ENCODE measurements at regions not wholly inside any gene's neighbourhood (a gene's known extent, or its start where the extent isn't known, plus 50 kb on each side); places are given as distances from the start of the nearest gene placed in this dataset.

- H3K9me3 ChIP-seq: peaks cover 0 to 12% (median 0%) of the 10 kb centered on the region in 3 donors
- WGBS, 2 donors (ENCODE audit: low coverage in 1 of 2): 85 to 90% methylated on average over 2 to 6 of the region's 6 CpGs
- no peaks in the 10 kb centered on the region for H3K36me3 ChIP-seq
- TF ChIP-seq CTCF (IDR thresholded peaks at IDR 0.05): no peak
- TF ChIP-seq POLR2AphosphoS5 (IDR thresholded peaks at IDR 0.05): no peak
- no peak for TF ChIP-seq POLR2A (IDR thresholded peaks at IDR 0.05)
- no peak for TF ChIP-seq EP300 (IDR thresholded peaks at IDR 0.05)
- H3K4me1 ChIP-seq: peaks cover 4 to 23% (median 11%) of the 10 kb centered on the region in 3 donors
- H3K27ac ChIP-seq: no peak overlapping the region
- no peak overlapping the region for H3K4me3 ChIP-seq
- H3K27me3 ChIP-seq: no peaks in the 10 kb centered on the region
- no peak for ATAC-seq
These were observed 487.4 kb downstream of the TLE4 start for GRCh38 chr9:80059191-80059590.

GRCh38 chr9:80052830-80053229, 481.1 kb downstream of the TLE4 start:
- H3K9me3 ChIP-seq: peaks cover 0 to 24% (median 0%) of the 10 kb centered on the region in 3 donors
- no peak overlapping the region for H3K27ac ChIP-seq
- 100% methylated on average over 1 of the region's 1 CpG for WGBS, 2 donors (ENCODE audit: low coverage in 1 of 2)
- no peaks in the 10 kb centered on the region for H3K36me3 ChIP-seq
- no peak for ATAC-seq
- no peaks in the 10 kb centered on the region for H3K27me3 ChIP-seq
- peaks cover 0 to 15% (median 0%) of the 10 kb centered on the region in 3 donors for H3K4me1 ChIP-seq
- H3K4me3 ChIP-seq: no peak overlapping the region
- TF ChIP-seq CTCF (IDR thresholded peaks at IDR 0.05) (no peak), POLR2AphosphoS5 (IDR thresholded peaks at IDR 0.05) (no peak), EP300 (IDR thresholded peaks at IDR 0.05) (no peak), POLR2A (IDR thresholded peaks at IDR 0.05) (no peak)

- H3K27ac ChIP-seq: peak overlapping the region in 1 of 4 donors; percentile 15
These were observed 477.5 kb downstream of the TLE4 start for GRCh38 chr9:80049096-80049782.

GRCh38 chr9:80046481-80046880, 474.7 kb downstream of the TLE4 start:
- ATAC-seq: no peak
- WGBS, 2 donors (ENCODE audit: low coverage in 1 of 2): 89 to 100% methylated on average over 2 of the region's 2 CpGs
- no peaks in the 10 kb centered on the region for H3K27me3 ChIP-seq

More at GRCh38 chr9:80049096-80049782, 477.5 kb downstream of the TLE4 start:
- peaks cover 0 to 19% (median 0%) of the 10 kb centered on the region in 3 donors for H3K9me3 ChIP-seq
- no peaks in the 10 kb centered on the region for H3K27me3 ChIP-seq
- no peak overlapping the region for H3K4me3 ChIP-seq
- ATAC-seq: no peak
- 47 to 48% methylated on average over 2 of the region's 2 CpGs for WGBS, 2 donors (ENCODE audit: low coverage in 1 of 2)
- TF ChIP-seq EP300 (IDR thresholded peaks at IDR 0.05) (no peak), POLR2AphosphoS5 (IDR thresholded peaks at IDR 0.05) (peak; percentile 62)
- H3K36me3 ChIP-seq: no peaks in the 10 kb centered on the region
- H3K4me1 ChIP-seq: peaks cover 0 to 15% (median 0%) of the 10 kb centered on the region in 3 donors

GRCh38 chr9:80041821-80042220, 470.1 kb downstream of the TLE4 start:
- TF ChIP-seq POLR2AphosphoS5 (IDR thresholded peaks at IDR 0.05) (no peak), CTCF (IDR thresholded peaks at IDR 0.05) (no peak), POLR2A (IDR thresholded peaks at IDR 0.05) (no peak), EP300 (IDR thresholded peaks at IDR 0.05) (no peak)
- ATAC-seq: no peak

More at GRCh38 chr9:80046481-80046880, 474.7 kb downstream of the TLE4 start:
- Histone ChIP-seq H3K9me3 (no peaks in the 10 kb centered on the region), H3K4me1 (peaks cover 0 to 15% (median 0%) of the 10 kb centered on the region in 3 donors), H3K36me3 (no peaks in the 10 kb centered on the region), H3K27ac (no peak overlapping the region), H3K4me3 (no peak overlapping the region)
- TF ChIP-seq POLR2AphosphoS5 (IDR thresholded peaks at IDR 0.05) (no peak), EP300 (IDR thresholded peaks at IDR 0.05) (no peak), POLR2A (IDR thresholded peaks at IDR 0.05) (no peak), CTCF (IDR thresholded peaks at IDR 0.05) (no peak)

More at GRCh38 chr9:80041821-80042220, 470.1 kb downstream of the TLE4 start:
- Histone ChIP-seq H3K27me3 (no peaks in the 10 kb centered on the region), H3K36me3 (no peaks in the 10 kb centered on the region), H3K4me3 (no peak overlapping the region), H3K4me1 (no peaks in the 10 kb centered on the region), H3K27ac (no peak overlapping the region), H3K9me3 (no peaks in the 10 kb centered on the region)
- 84 to 94% methylated on average over 2 to 4 of the region's 4 CpGs for WGBS, 2 donors (ENCODE audit: low coverage in 1 of 2)
